ENCODE measurements at regions not wholly inside any gene's neighbourhood (a gene's known extent, or its start where the extent isn't known, plus 50 kb on each side); places are given as distances from the start of the nearest gene placed in this dataset.

DNA sequence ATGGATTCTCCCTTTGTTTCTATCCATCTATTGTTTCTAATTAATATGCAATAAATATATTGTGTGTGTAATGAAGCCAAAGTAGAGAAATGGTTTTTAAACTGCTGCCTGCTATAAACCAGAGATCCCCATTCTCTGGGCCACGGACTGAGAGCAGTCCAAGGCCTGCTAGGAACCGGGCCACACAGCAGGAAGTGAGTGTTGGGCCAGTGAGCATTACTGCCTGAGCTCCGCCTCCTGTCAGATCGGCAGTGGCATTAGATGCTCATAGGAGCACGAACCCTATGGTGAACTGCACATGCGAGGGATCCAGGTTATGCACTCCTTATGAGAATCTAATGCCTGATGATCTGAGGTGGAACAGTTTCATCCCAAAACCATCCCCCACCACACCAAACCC, 85.2 kb upstream of the POMGNT2 start:
- Mint-ChIP-seq H3K9me3 (ENCODE audit: unreplicated experiment) (peaks cover 3% of the 10 kb centered on the region), H3K4me3 (ENCODE audit: unreplicated experiment) (no peak overlapping the region), H3K4me1 (ENCODE audit: low read depth, unreplicated experiment) (peaks cover 3% of the 10 kb centered on the region), H3K27ac (ENCODE audit: unreplicated experiment) (no peak overlapping the region), H3K27me3 (ENCODE audit: unreplicated experiment) (no peaks in the 10 kb centered on the region), H3K36me3 (ENCODE audit: unreplicated experiment) (peaks cover 6% of the 10 kb centered on the region)
- TF ChIP-seq, protein P1, sequence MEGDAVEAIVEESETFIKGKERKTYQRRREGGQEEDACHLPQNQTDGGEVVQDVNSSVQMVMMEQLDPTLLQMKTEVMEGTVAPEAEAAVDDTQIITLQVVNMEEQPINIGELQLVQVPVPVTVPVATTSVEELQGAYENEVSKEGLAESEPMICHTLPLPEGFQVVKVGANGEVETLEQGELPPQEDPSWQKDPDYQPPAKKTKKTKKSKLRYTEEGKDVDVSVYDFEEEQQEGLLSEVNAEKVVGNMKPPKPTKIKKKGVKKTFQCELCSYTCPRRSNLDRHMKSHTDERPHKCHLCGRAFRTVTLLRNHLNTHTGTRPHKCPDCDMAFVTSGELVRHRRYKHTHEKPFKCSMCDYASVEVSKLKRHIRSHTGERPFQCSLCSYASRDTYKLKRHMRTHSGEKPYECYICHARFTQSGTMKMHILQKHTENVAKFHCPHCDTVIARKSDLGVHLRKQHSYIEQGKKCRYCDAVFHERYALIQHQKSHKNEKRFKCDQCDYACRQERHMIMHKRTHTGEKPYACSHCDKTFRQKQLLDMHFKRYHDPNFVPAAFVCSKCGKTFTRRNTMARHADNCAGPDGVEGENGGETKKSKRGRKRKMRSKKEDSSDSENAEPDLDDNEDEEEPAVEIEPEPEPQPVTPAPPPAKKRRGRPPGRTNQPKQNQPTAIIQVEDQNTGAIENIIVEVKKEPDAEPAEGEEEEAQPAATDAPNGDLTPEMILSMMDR (IDR thresholded peaks at IDR 0.05; ENCODE audit: partially characterized antibody, unreplicated experiment) = no peak
- DNase-seq = no peak

DNA sequence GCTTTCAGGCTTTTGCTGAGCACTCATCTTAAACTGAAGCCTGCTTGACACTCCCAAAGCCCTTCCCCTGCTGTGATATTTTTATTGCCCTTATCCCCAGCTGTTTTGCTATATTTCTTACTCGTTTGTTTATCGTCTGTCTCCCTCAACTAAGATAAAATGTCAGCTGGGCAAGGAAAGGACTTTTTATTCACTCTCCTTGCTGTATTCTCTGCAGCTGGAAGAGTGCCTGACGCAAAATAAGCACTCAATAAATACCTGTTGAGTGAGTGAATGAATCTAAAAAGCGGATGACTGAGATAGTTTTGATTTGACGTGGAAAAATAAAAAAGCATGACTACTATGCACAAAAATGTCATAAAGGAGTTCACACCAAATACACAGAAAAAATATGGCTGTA, 84.8 kb upstream of the POMGNT2 start:
- no peak overlapping the region for H3K27ac Mint-ChIP-seq (ENCODE audit: unreplicated experiment)
- peaks cover 3% of the 10 kb centered on the region for H3K4me1 Mint-ChIP-seq (ENCODE audit: low read depth, unreplicated experiment)
- peaks cover 3% of the 10 kb centered on the region for H3K9me3 Mint-ChIP-seq (ENCODE audit: unreplicated experiment)

DNA sequence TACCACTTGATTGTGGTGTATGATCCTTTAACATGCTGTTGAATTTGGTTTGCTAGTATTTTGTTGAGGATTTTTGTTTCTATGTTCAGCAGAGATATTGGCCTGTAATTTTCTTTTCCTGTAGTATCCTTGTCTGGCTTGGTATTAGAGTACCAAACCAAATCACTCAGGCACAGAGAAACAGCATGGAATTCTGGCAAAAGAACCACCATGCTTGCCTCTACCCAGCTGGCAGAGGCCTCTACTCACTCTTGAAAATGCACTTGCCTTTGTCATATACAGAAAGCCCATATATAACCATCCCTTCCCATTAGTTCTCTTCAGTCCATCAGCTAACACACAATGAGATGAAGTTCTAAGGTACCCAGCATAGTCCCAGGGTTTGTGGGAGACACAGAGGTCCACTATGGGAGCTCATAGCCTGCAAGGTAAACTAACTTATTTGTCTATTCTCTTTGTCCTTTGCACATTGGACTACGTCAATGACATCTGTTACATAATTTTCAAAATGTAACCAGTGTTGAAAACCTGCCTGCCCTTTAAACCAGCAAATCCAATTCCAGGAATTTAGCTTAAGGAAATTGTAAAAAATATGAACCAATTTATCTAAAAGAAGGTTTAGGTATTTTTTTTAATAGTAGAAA, 82.1 kb upstream of the POMGNT2 start:
- Mint-ChIP-seq H3K9me3 (ENCODE audit: unreplicated experiment) (peaks cover 3% of the 10 kb centered on the region), H3K27ac (ENCODE audit: unreplicated experiment) (no peak overlapping the region), H3K4me1 (ENCODE audit: low read depth, unreplicated experiment) (no peaks in the 10 kb centered on the region), H3K4me3 (ENCODE audit: unreplicated experiment) (no peak overlapping the region), H3K27me3 (ENCODE audit: unreplicated experiment) (no peaks in the 10 kb centered on the region), H3K36me3 (ENCODE audit: unreplicated experiment) (peaks cover 6% of the 10 kb centered on the region)
- TF ChIP-seq, protein P1 (IDR thresholded peaks at IDR 0.05; ENCODE audit: partially characterized antibody, unreplicated experiment) = no peak
- DNase-seq = no peak

More for the DNA sequence above, 84.8 kb upstream of the POMGNT2 start:
- Mint-ChIP-seq H3K27me3 (ENCODE audit: unreplicated experiment) (no peaks in the 10 kb centered on the region), H3K36me3 (ENCODE audit: unreplicated experiment) (peaks cover 6% of the 10 kb centered on the region), H3K4me3 (ENCODE audit: unreplicated experiment) (no peak overlapping the region)
- no peak for DNase-seq
- TF ChIP-seq, protein P1 (IDR thresholded peaks at IDR 0.05; ENCODE audit: partially characterized antibody, unreplicated experiment) = no peak

DNA sequence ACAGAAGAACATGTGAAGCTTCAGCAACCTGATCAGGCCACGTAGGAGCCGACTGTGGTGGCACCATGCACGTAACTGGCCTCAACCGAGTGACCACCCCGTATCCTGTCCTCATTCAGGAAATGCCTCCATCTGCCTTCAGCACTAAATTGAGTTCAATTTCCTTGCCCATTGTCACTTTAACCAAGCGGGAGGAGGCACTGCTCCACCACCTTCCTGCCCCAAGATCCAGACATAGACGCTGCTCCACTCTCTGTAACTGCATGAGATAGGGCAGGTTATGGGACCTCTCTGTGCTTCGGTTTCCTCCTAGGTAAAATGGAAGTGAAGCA, 80.1 kb upstream of the POMGNT2 start:
- H3K9me3 Mint-ChIP-seq (ENCODE audit: unreplicated experiment) = peaks cover 3% of the 10 kb centered on the region
- H3K4me3 Mint-ChIP-seq (ENCODE audit: unreplicated experiment) = no peak overlapping the region
- no peaks in the 10 kb centered on the region for H3K4me1 Mint-ChIP-seq (ENCODE audit: low read depth, unreplicated experiment)
- TF ChIP-seq, protein P1 (IDR thresholded peaks at IDR 0.05; ENCODE audit: partially characterized antibody, unreplicated experiment) = no peak
- no peak overlapping the region for H3K27ac Mint-ChIP-seq (ENCODE audit: unreplicated experiment)
- H3K36me3 Mint-ChIP-seq (ENCODE audit: unreplicated experiment) = peaks cover 6% of the 10 kb centered on the region
- no peak for DNase-seq
- no peaks in the 10 kb centered on the region for H3K27me3 Mint-ChIP-seq (ENCODE audit: unreplicated experiment)

DNA sequence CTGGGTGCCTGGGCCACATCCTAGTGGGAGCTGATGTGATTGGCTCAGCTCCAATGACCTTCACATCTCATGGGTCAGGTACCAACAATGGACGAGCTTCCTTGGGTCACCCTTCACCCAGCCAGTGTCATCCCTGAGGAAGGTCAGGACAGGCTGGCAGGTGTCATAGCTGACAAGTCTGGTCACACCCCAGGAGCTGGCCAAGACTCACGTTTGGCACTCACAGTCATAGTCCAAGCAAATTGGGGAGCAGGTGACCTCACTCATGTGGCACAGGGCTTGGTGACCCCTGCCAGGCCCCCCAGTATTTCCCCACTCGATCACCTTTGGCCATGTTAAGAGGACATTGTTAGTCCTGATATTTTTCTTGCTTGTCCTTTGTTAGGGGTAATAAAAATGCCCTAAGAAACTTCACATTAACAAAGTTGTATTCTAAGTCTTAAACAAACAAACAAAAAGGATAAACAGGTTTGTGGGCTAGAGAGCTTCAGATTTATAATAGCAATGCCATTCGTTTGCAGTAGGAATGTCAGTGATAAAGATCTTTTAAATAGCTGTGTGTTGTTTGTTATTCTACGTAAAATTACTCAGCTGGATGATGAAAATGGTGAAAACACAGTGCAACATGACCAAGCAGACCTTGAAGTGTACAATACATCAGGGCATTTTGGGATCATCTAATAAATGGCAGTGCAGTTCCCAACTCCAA, 79.5 kb upstream of the POMGNT2 start:
- peaks cover 2% of the 10 kb centered on the region for H3K36me3 Mint-ChIP-seq (ENCODE audit: unreplicated experiment)

More for the DNA sequence above, 79.5 kb upstream of the POMGNT2 start:
- H3K27me3 Mint-ChIP-seq (ENCODE audit: unreplicated experiment) = no peaks in the 10 kb centered on the region
- no peaks in the 10 kb centered on the region for H3K4me1 Mint-ChIP-seq (ENCODE audit: low read depth, unreplicated experiment)
- peaks cover 3% of the 10 kb centered on the region for H3K9me3 Mint-ChIP-seq (ENCODE audit: unreplicated experiment)
- no peak overlapping the region for H3K27ac Mint-ChIP-seq (ENCODE audit: unreplicated experiment)
- no peak for DNase-seq
- TF ChIP-seq, protein P1 (IDR thresholded peaks at IDR 0.05; ENCODE audit: partially characterized antibody, unreplicated experiment) = no peak
- no peak overlapping the region for H3K4me3 Mint-ChIP-seq (ENCODE audit: unreplicated experiment)

Measured in glutamatergic neuron (in vitro differentiated cells).